Adrenal gland (tissue), 9 donors: ENCODE measurements at regions not wholly inside any gene's neighbourhood (a gene's known extent, or its start where the extent isn't known, plus 50 kb on each side); places are given as distances from the start of the nearest gene placed in this dataset.

ENCODE experiments used
- DNase-seq, 7 donors: peaks; one replicate each; pipeline ENCODE4 v3.0.0-alpha.2; 2019 to 2020
- H3K27ac ChIP-seq, 5 donors: fragments of 200-600 bp; sonication (generic) in 4 of 5; 1 replicate in 3 of 5; 2 replicates in 2 of 5; pipeline versions ENCODE4 v1.5.1 to v1.8.0; 2016 to 2020; ENCODE audit warnings: mild to moderate bottlenecking in 1 of 5
- H3K27me3 ChIP-seq: fragments of 200-600 bp; 2 replicates; pipeline ENCODE4 v1.8.0; 2021
- H3K36me3 ChIP-seq, 2 donors: fragments of 200-600 bp; replicated peaks in 1 of 2; 1 replicate in 1 of 2; 2 replicates in 1 of 2; pipeline versions ENCODE4 v1.5.1 to v1.8.0; 2018 to 2022
- H3K4me1 ChIP-seq, 2 donors: fragments of 200-600 bp; replicated peaks in 1 of 2; 1 replicate in 1 of 2; 2 replicates in 1 of 2; pipeline versions ENCODE4 v1.5.1 to v1.8.0; 2018 to 2021
- H3K4me3 ChIP-seq, 4 donors: fragments of 200-600 bp; sonication (generic) in 3 of 4; one replicate each; pipeline ENCODE4 v1.5.1; 2016 to 2018
- H3K9me3 ChIP-seq, 3 donors: fragments of 200-600 bp; sonication (generic) in 1 of 3; replicated peaks in 1 of 3; 1 replicate in 2 of 3; 2 replicates in 1 of 3; pipeline versions ENCODE4 v1.5.1 to v1.8.0; 2016 to 2021
- CTCF ChIP-seq, 6 experiments: fragments of 450-650 bp in 4 of 6; fragments of 200-600 bp in 2 of 6; sonication (generic) in 1 of 6; IDR thresholded peaks; 1 replicate in 5 of 6; 2 replicates in 1 of 6; pipeline versions ENCODE4 v1.5.1 to v1.8.0; 2016 to 2021; ENCODE audit warnings: antibody characterized with exemption in 6 of 6, mild to moderate bottlenecking in 2 of 6, moderate library complexity in 1 of 6
- POLR2A ChIP-seq, 2 donors: fragments of 450-650 bp; IDR thresholded peaks; one replicate each; pipeline ENCODE4 v1.6.1; 2017; ENCODE audit warnings: antibody characterized with exemption in 2 of 2, mild to moderate bottlenecking in 2 of 2, moderate library complexity in 1 of 2
- WGBS, 4 donors: extraction: QIAGEN DNeasy Blood & Tissue Kit in 2 of 4; methylation state at CpG; one replicate each; pipeline versions ENCODE4 v1.1.5 to v1.1.7; 2013 to 2017; 5-methylcytosine and 5-hydroxymethylcytosine counted together
- intact Hi-C, 2 donors: fragments of 100-400 bp; cut with DNase I; formaldehyde crosslinking; loops; one replicate each; pipeline versions ENCODE4 v1.14.1 to v1.15.0; 2022 to 2023
- donor health status: healthy with polysubstance abuse.
- donor health status: Bipolar disorder and iron deficiency.
- donor health status: DM: yes; HTN: yes; CAD: no.
- donor health status: DM: no; HTN: no; CAD: no.
- donor health status: DM: no; HTN: no; CAD: no.

DNA sequence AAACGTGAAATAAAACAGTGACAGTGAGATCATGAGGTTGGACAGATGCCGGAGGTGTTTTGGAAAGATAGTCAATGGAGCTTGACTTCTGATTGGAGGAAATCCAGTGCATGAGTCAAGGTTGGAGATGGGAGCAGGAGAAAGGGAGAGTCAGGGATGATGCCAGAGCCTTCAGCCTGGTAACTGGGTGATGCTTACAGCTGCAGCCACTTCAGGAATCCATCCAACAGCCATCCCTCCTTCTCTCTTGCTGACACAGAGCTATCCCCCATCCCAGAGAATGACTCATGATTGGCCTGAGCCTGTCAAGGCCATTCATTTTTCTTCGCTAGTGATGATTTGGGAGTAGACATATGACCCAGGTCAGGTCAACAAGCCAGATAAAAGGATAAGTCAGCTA, 112.8 kb downstream of the SAMD5 start:
- 44 to 52% (median 46%) methylated on average over 3 of the region's 3 CpGs for WGBS, 4 donors
- H3K9me3 ChIP-seq, result no peaks in the 10 kb centered on the region
- TF ChIP-seq CTCF (IDR thresholded peaks at IDR 0.05) (no peak), POLR2A (IDR thresholded peaks at IDR 0.05) (no peak)
- H3K27ac ChIP-seq, result no peak overlapping the region
- no peaks in the 10 kb centered on the region for H3K4me1 ChIP-seq
- peak; percentile 25 to 78 (median 63) for DNase-seq
- no peak overlapping the region for H3K4me3 ChIP-seq
- H3K27me3 ChIP-seq, result no peaks in the 10 kb centered on the region
- H3K36me3 ChIP-seq, result no peaks in the 10 kb centered on the region
- intact Hi-C loops, result no loop called here

DNA sequence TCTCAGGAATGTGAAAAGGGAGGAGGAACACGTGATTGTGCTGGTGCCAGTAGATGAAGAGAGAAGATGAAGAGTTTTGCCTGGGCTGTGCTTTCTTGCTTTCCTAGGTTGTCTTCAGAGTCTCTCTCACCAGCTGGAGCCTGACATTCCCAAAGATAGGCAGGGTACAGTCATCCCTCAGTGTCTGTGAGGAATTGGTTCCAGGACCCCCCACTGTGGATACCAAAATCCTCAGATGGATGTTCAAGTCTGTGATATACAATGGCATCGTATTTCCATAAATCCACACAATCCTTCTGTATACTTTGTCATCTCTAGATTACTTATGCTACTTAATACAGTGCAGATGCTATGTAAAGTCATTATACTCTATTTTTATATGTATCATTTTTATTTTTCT, 113.5 kb downstream of the SAMD5 start:
- 79 to 83% (median 81%) methylated on average over 2 of the region's 2 CpGs for WGBS, 4 donors
- Histone ChIP-seq H3K27me3 (no peaks in the 10 kb centered on the region), H3K36me3 (no peaks in the 10 kb centered on the region), H3K27ac (no peak overlapping the region), H3K4me1 (no peaks in the 10 kb centered on the region), H3K4me3 (no peak overlapping the region), H3K9me3 (no peaks in the 10 kb centered on the region)
- intact Hi-C loops, result no loop called here
- DNase-seq, result no peak
- TF ChIP-seq CTCF (IDR thresholded peaks at IDR 0.05), result no peak
- no peak for TF ChIP-seq POLR2A (IDR thresholded peaks at IDR 0.05)

DNA sequence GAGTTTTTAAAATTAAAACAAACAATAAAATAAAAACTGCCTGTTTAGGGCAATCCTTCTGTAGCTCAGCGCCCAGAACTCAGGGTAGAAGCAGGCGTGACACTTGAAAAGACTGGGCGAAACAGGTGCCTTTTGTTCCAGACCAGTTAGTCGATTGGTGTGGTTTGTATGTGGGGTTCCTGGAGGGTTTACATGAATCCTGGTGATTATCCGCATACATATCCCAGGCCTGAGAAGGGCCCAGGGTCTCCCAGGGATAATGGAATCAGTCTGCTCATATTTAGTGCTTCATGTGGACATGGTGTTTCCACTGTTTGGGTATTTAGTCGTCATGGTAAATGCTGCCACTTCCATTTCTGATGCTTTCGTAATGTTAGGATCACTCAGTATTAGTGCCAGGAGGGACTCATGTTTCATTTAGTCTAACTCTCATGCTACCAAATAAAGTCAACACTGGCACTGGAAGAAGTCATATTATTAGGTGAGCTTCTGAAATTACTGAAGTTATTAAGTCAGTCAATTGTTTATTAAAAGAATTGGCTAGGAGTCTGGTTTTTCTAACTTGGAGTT, 116.5 kb downstream of the SAMD5 start:
- H3K27me3 ChIP-seq, result no peaks in the 10 kb centered on the region
- intact Hi-C loops, result no loop called here
- 90 to 97% (median 94%) methylated on average over 7 of the region's 7 CpGs for WGBS, 4 donors
- no peaks in the 10 kb centered on the region for H3K4me1 ChIP-seq
- no peak overlapping the region for H3K27ac ChIP-seq
- no peak for DNase-seq
- TF ChIP-seq POLR2A (IDR thresholded peaks at IDR 0.05), result no peak
- no peak for TF ChIP-seq CTCF (IDR thresholded peaks at IDR 0.05)
- no peaks in the 10 kb centered on the region for H3K9me3 ChIP-seq
- no peaks in the 10 kb centered on the region for H3K36me3 ChIP-seq
- no peak overlapping the region for H3K4me3 ChIP-seq

DNA sequence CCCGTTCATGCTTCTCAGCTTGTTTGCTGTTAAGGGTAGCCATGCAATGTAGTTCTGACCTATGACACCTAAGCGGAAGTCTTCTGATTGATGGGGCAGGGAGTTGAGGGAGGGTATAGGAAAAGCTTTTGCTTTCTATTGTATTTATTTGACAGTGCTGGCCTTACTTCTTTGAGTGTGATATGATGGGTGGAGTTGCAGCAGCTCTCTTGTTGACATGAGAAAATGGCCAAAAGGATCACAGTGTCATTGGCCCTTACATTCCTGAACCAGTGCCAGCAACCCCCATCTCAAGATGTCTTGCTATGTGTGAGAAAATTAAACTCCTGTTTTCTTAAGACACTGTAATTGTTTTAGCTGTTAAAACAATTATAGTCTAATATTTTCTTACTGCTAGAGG, 117.5 kb downstream of the SAMD5 start:
- Histone ChIP-seq H3K9me3 (no peaks in the 10 kb centered on the region), H3K4me3 (no peak overlapping the region), H3K36me3 (no peaks in the 10 kb centered on the region), H3K4me1 (no peaks in the 10 kb centered on the region), H3K27me3 (no peaks in the 10 kb centered on the region), H3K27ac (no peak overlapping the region)
- no peak for DNase-seq
- intact Hi-C loops, result no loop called here
- TF ChIP-seq CTCF (IDR thresholded peaks at IDR 0.05) (no peak), POLR2A (IDR thresholded peaks at IDR 0.05) (no peak)
- WGBS, 4 donors, result 66 to 85% (median 77%) methylated on average over 2 of the region's 2 CpGs
